ENCODE measurements at regions not wholly inside any gene's neighbourhood (a gene's known extent, or its start where the extent isn't known, plus 50 kb on each side); places are given as distances from the start of the nearest gene placed in this dataset.
"Not testable (repeated sequence)": the region's sequence is repeated elsewhere in the genome, so short reads cannot be mapped to it uniquely, and the experiment has no call there.

- no peak for DNase-seq (ENCODE audit: low read depth, low spot score)
Observed at GRCh38 chr4:152064282-152064681, 303.5 kb upstream of the GATB start.

GRCh38 chr4:152063621-152064240, 302.9 kb upstream of the GATB start:
- no peak for DNase-seq (ENCODE audit: low read depth, low spot score)

GRCh38 chr4:152062936-152063620, 302.3 kb upstream of the GATB start:
- DNase-seq (ENCODE audit: low read depth, low spot score), result no peak

GRCh38 chr4:152054731-152055130, 293.9 kb upstream of the GATB start:
- DNase-seq (ENCODE audit: low read depth, low spot score), result no peak

- DNase-seq (ENCODE audit: low read depth, low spot score), result no peak
Observed at GRCh38 chr4:152052451-152053057, 291.7 kb upstream of the GATB start.

- DNase-seq (ENCODE audit: low read depth, low spot score), result not testable (repeated sequence)
Observed at GRCh38 chr4:152051332-152051731, 290.5 kb upstream of the GATB start.

GRCh38 chr4:152050106-152050505, 289.3 kb upstream of the GATB start:
- no peak for DNase-seq (ENCODE audit: low read depth, low spot score)

- no peak for DNase-seq (ENCODE audit: low read depth, low spot score)
Observed at GRCh38 chr4:152047451-152047850, 286.6 kb upstream of the GATB start.

- no peak for DNase-seq (ENCODE audit: low read depth, low spot score)
Observed at GRCh38 chr4:152045807-152046571, 285.2 kb upstream of the GATB start.

- DNase-seq (ENCODE audit: low read depth, low spot score), result no peak
Observed at GRCh38 chr4:152045449-152045806, 284.6 kb upstream of the GATB start.

- no peak for DNase-seq (ENCODE audit: low read depth, low spot score)
Observed at GRCh38 chr4:152044331-152045036, 283.7 kb upstream of the GATB start.

- DNase-seq (ENCODE audit: low read depth, low spot score), result no peak
Observed at GRCh38 chr4:152041295-152041694, 280.5 kb upstream of the GATB start.

- DNase-seq (ENCODE audit: low read depth, low spot score), result no peak
Observed at GRCh38 chr4:152039691-152040090, 278.9 kb upstream of the GATB start.

GRCh38 chr4:152039023-152039481, 278.2 kb upstream of the GATB start:
- DNase-seq (ENCODE audit: low read depth, low spot score), result no peak

GRCh38 chr4:152038238-152038637, 277.4 kb upstream of the GATB start:
- DNase-seq (ENCODE audit: low read depth, low spot score), result no peak

- DNase-seq (ENCODE audit: low read depth, low spot score), result no peak
Observed at GRCh38 chr4:152037435-152037834, 276.6 kb upstream of the GATB start.

GRCh38 chr4:152033621-152034020, 272.8 kb upstream of the GATB start:
- no peak for DNase-seq (ENCODE audit: low read depth, low spot score)

GRCh38 chr4:152032722-152033131, 271.9 kb upstream of the GATB start:
- no peak for DNase-seq (ENCODE audit: low read depth, low spot score)

- DNase-seq (ENCODE audit: low read depth, low spot score), result no peak
Observed at GRCh38 chr4:152029631-152030030, 268.8 kb upstream of the GATB start.

GRCh38 chr4:152028131-152028530, 267.3 kb upstream of the GATB start:
- no peak for DNase-seq (ENCODE audit: low read depth, low spot score)

- no peak for DNase-seq (ENCODE audit: low read depth, low spot score)
Observed at GRCh38 chr4:152024881-152025280, 264.1 kb upstream of the GATB start.

- no peak for DNase-seq (ENCODE audit: low read depth, low spot score)
Observed at GRCh38 chr4:152023674-152024073, 262.9 kb upstream of the GATB start.
